GM23338 (cell line): ENCODE measurements at regions not wholly inside any gene's neighbourhood (a gene's known extent, or its start where the extent isn't known, plus 50 kb on each side); places are given as distances from the start of the nearest gene placed in this dataset.

Source experiments
- ATAC-seq: fragments of 200-7000 bp; cut with Tn5 transposase; 3 replicates; pipeline ENCODE4 v1.9.1; 2020
- DNase-seq: peaks from one replicate; pipeline ENCODE4 v3.0.0-alpha.2; 2015; ENCODE audit warnings: low spot score
- H2AFZ ChIP-seq: fragments of 200-600 bp; sonication (generic); 2 replicates; pipeline ENCODE4 v1.8.0; 2016; ENCODE audit warnings: antibody characterized with exemption, mild to moderate bottlenecking, moderate library complexity
- H3F3A ChIP-seq: fragments of 200-600 bp; sonication (generic); replicated peaks from 2 replicates; pipeline ENCODE4 v1.8.0; 2017; ENCODE audit warnings: antibody characterized with exemption, mixed run types, low read depth
- H3K27ac ChIP-seq: fragments of 200-600 bp; sonication (generic); 2 replicates; pipeline ENCODE4 v1.6.1; 2016; ENCODE audit warnings: low read depth
- H3K27me3 ChIP-seq: fragments of 200-600 bp; sonication (generic); 2 replicates; pipeline ENCODE4 v1.8.0; 2016; ENCODE audit warnings: mild to moderate bottlenecking, mixed run types, moderate library complexity; ENCODE audit not compliant: insufficient read depth
- H3K36me3 ChIP-seq: fragments of 200-600 bp; sonication (generic); 2 replicates; pipeline ENCODE4 v1.8.0; 2016; ENCODE audit warnings: mild to moderate bottlenecking; ENCODE audit not compliant: insufficient read depth
- H3K4me1 ChIP-seq: fragments of 200-600 bp; sonication (generic); 2 replicates; pipeline ENCODE4 v1.8.0; 2016; ENCODE audit warnings: mild to moderate bottlenecking, moderate library complexity; ENCODE audit not compliant: insufficient read depth
- H3K4me2 ChIP-seq: fragments of 200-600 bp; sonication (generic); 2 replicates; pipeline ENCODE4 v1.7.1; 2017; ENCODE audit warnings: mixed run types
- H3K4me3 ChIP-seq: fragments of 200-600 bp; sonication (generic); 2 replicates; pipeline ENCODE4 v1.6.1; 2016; ENCODE audit warnings: mixed run types
- H3K79me2 ChIP-seq: fragments of 200-600 bp; sonication (generic); replicated peaks from 2 replicates; pipeline ENCODE4 v1.8.0; 2017; ENCODE audit warnings: mild to moderate bottlenecking; ENCODE audit not compliant: insufficient read depth
- H3K9me2 ChIP-seq: fragments of 200-600 bp; sonication (generic); 2 replicates; pipeline ENCODE4 v1.8.0; 2017; ENCODE audit not compliant: insufficient read depth
- H4K20me1 ChIP-seq: fragments of 200-600 bp; sonication (generic); replicated peaks from 2 replicates; pipeline ENCODE4 v1.8.0; 2017; ENCODE audit warnings: mild to moderate bottlenecking; ENCODE audit not compliant: insufficient read depth
- H3K27ac Mint-ChIP-seq: 2 replicates; pipeline ENCODE4 v1.8.0; 2020; ENCODE audit warnings: inconsistent platforms, mild to moderate bottlenecking, moderate library complexity, mixed read lengths
- H3K27me3 Mint-ChIP-seq: 3 replicates; pipeline ENCODE4 v1.8.0; 2022; ENCODE audit warnings: low read depth, mild to moderate bottlenecking, moderate library complexity, mixed read lengths, inconsistent platforms; ENCODE audit not compliant: insufficient read depth, poor library complexity
- H3K36me3 Mint-ChIP-seq: 3 replicates; pipeline ENCODE4 v1.8.0; 2021; ENCODE audit warnings: low read depth, mild to moderate bottlenecking, inconsistent platforms, moderate library complexity, mixed read lengths
- H3K4me1 Mint-ChIP-seq: 3 replicates; pipeline ENCODE4 v1.8.0; 2020; ENCODE audit warnings: mild to moderate bottlenecking, inconsistent platforms, mixed read lengths
- H3K4me3 Mint-ChIP-seq: 3 replicates; pipeline ENCODE4 v1.8.0; 2021; ENCODE audit warnings: moderate library complexity, mild to moderate bottlenecking, inconsistent platforms, mixed read lengths
- H3K9me3 Mint-ChIP-seq: 3 replicates; pipeline ENCODE4 v1.8.0; 2020; ENCODE audit warnings: moderate library complexity, mild to moderate bottlenecking, inconsistent platforms, mixed read lengths
- CREB1 ChIP-seq: fragments of 250-450 bp; sonication (Bioruptor Pico); IDR thresholded peaks from 2 replicates; pipeline ENCODE4 v1.5.0; 2020; ENCODE audit warnings: low read depth, mild to moderate bottlenecking, moderate library complexity
- EZH2 ChIP-seq: fragments of 200-600 bp; sonication (generic); IDR thresholded peaks from one replicate; pipeline ENCODE4 v1.8.0; 2017; ENCODE audit warnings: antibody characterized with exemption, mild to moderate bottlenecking, low read depth; ENCODE audit not compliant: unreplicated experiment
- NANOG ChIP-seq: IDR thresholded peaks from 2 replicates; pipeline ENCODE4 v1.6.1; 2016; ENCODE audit warnings: antibody characterized with exemption, borderline replicate concordance
- ZNF114 ChIP-seq: fragments of 250-450 bp; sonication (Bioruptor Pico); IDR thresholded peaks from 2 replicates; pipeline ENCODE4 v1.5.0; 2020; ENCODE audit warnings: mild to moderate bottlenecking, moderate library complexity
- ZNF331 ChIP-seq: fragments of 250-450 bp; sonication (Bioruptor Pico); IDR thresholded peaks from 2 replicates; pipeline ENCODE4 v1.5.0; 2020; ENCODE audit warnings: low read depth, mild to moderate bottlenecking, moderate library complexity
- ZNF462 ChIP-seq: fragments of 250-450 bp; sonication (Bioruptor Pico); IDR thresholded peaks from 2 replicates; pipeline ENCODE4 v1.5.0; 2020; ENCODE audit warnings: mild to moderate bottlenecking, moderate library complexity
- TF ChIP-seq, protein P1 (sequence below): IDR thresholded peaks from one replicate; pipeline ENCODE4 v1.6.1; 2018; ENCODE audit warnings: antibody characterized with exemption; ENCODE audit not compliant: unreplicated experiment

DNA sequence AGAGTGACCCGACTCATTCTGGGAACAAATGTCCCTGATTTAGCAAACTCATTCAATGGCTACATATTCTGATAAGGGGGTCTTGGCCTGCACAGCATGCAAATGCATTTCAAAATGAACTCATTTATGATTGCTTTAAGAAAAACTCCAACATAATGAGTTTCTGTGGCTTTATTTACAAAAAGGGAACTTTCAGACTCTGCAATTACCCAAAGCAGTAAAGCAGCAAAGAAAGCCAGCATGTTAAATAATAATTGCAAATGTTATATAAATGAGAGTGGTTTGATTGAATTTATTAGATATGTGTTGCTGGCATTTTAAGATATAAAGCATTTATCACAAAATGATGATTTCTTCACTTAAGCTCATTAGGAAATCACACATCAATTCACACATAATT is 295.7 kb downstream of the FBXW7 start:
- Histone ChIP-seq H3K4me1 (peaks cover 4% of the 10 kb centered on the region; the same call in 1 of the 2 replicates), H2AFZ (no peak overlapping the region), H3K4me2 (no peak overlapping the region), H3K36me3 (no peaks in the 10 kb centered on the region), H3F3A (no peaks in the 10 kb centered on the region), H3K27me3 (no peaks in the 10 kb centered on the region), H3K79me2 (no peaks in the 10 kb centered on the region), H3K9me2 (0 out of 2 replicates have a peak, but pooled peaks cover 5% of the 10 kb centered on the region), H4K20me1 (no peaks in the 10 kb centered on the region), H3K4me3 (no peak overlapping the region), H3K27ac (no peak overlapping the region)
- H3K27ac Mint-ChIP-seq: no peak overlapping the region
- no peaks in the 10 kb centered on the region for H3K9me3 Mint-ChIP-seq
- no peaks in the 10 kb centered on the region for H3K36me3 Mint-ChIP-seq
- ATAC-seq: no peak
- H3K27me3 Mint-ChIP-seq: no peaks in the 10 kb centered on the region
- TF ChIP-seq ZNF331 (CRISPR knock-in tag) (no peak), CREB1 (CRISPR knock-in tag) (no peak), ZNF462 (no peak), ZNF114 (no peak)
- DNase-seq: no peak
- no peak overlapping the region for H3K4me3 Mint-ChIP-seq
- H3K4me1 Mint-ChIP-seq: peaks cover 10% of the 10 kb centered on the region

DNA sequence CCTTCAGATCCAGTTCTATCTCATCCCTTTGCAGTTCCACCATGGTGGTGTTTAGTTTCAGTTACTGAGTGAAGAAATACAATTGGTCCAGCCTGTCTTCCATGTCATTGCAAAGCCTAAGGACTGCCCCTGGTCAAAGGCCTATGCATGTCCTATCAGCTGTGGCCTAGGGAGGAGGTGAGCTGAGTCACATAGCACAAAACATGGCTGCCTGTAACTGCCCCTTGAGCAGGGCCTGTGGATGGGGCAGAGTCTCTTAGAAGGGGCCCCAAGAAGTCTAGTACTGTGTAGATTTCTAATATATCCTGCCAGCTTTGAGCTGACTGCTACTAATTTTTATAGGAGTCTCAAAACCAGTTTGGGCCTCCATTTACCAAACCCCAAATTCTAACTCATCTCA is 296.7 kb downstream of the FBXW7 start:
- ATAC-seq (no peak), DNase-seq (no peak)
- no peak overlapping the region for H3K4me2 ChIP-seq
- H3K9me3 Mint-ChIP-seq: no peaks in the 10 kb centered on the region
- peaks cover 4% of the 10 kb centered on the region; the same call in 1 of the 2 replicates for H3K4me1 ChIP-seq
- no peaks in the 10 kb centered on the region for H3K27me3 Mint-ChIP-seq
- H3K4me3 ChIP-seq: no peak overlapping the region
- H3K27me3 ChIP-seq: no peaks in the 10 kb centered on the region
- no peak overlapping the region for H3K4me3 Mint-ChIP-seq
- no peaks in the 10 kb centered on the region for H3K79me2 ChIP-seq
- H2AFZ ChIP-seq: no peak overlapping the region
- H3F3A ChIP-seq: no peaks in the 10 kb centered on the region
- no peak overlapping the region for H3K27ac Mint-ChIP-seq
- peaks cover 11% of the 10 kb centered on the region; the same call in 1 of the 2 replicates for H3K9me2 ChIP-seq
- peaks cover 10% of the 10 kb centered on the region for H3K4me1 Mint-ChIP-seq
- no peaks in the 10 kb centered on the region for H4K20me1 ChIP-seq
- no peaks in the 10 kb centered on the region for H3K36me3 ChIP-seq
- H3K36me3 Mint-ChIP-seq: no peaks in the 10 kb centered on the region
- H3K27ac ChIP-seq: no peak overlapping the region
- TF ChIP-seq, protein P1, sequence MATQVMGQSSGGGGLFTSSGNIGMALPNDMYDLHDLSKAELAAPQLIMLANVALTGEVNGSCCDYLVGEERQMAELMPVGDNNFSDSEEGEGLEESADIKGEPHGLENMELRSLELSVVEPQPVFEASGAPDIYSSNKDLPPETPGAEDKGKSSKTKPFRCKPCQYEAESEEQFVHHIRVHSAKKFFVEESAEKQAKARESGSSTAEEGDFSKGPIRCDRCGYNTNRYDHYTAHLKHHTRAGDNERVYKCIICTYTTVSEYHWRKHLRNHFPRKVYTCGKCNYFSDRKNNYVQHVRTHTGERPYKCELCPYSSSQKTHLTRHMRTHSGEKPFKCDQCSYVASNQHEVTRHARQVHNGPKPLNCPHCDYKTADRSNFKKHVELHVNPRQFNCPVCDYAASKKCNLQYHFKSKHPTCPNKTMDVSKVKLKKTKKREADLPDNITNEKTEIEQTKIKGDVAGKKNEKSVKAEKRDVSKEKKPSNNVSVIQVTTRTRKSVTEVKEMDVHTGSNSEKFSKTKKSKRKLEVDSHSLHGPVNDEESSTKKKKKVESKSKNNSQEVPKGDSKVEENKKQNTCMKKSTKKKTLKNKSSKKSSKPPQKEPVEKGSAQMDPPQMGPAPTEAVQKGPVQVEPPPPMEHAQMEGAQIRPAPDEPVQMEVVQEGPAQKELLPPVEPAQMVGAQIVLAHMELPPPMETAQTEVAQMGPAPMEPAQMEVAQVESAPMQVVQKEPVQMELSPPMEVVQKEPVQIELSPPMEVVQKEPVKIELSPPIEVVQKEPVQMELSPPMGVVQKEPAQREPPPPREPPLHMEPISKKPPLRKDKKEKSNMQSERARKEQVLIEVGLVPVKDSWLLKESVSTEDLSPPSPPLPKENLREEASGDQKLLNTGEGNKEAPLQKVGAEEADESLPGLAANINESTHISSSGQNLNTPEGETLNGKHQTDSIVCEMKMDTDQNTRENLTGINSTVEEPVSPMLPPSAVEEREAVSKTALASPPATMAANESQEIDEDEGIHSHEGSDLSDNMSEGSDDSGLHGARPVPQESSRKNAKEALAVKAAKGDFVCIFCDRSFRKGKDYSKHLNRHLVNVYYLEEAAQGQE: no peak
- TF ChIP-seq ZNF114 (no peak), NANOG (no peak), EZH2 (no peak), CREB1 (CRISPR knock-in tag) (no peak)
